H1 (cell line): ENCODE measurements at regions not wholly inside any gene's neighbourhood (a gene's known extent, or its start where the extent isn't known, plus 50 kb on each side); places are given as distances from the start of the nearest gene placed in this dataset.

ENCODE experiments used
- BACH1 ChIP-seq: IDR thresholded peaks from 2 replicates; pipeline ENCODE4 v1.6.1; 2012; ENCODE audit warnings: low read length, improper control_type of control experiment
- HDAC6 ChIP-seq: IDR thresholded peaks from one replicate; pipeline ENCODE4 v1.7.1; 2012; ENCODE audit warnings: low read depth, mild to moderate bottlenecking, inconsistent platforms, low read length, moderate library complexity
- JUN ChIP-seq: IDR thresholded peaks from 2 replicates; pipeline ENCODE4 v1.6.1; 2011; ENCODE audit warnings: low read depth, mild to moderate bottlenecking, improper control_type of control experiment, low read length
- SIN3A ChIP-seq, 2 experiments: IDR thresholded peaks in 1 of 2; conservative IDR thresholded peaks in 1 of 2; 2 replicates each; pipeline ENCODE4 v1.6.1; 2011 to 2012; ENCODE audit warnings: low read length in 2 of 2, improper control_type of control experiment in 1 of 2, low read depth in 1 of 2, mild to moderate bottlenecking in 1 of 2
- TF ChIP-seq, protein P1 (sequence below): IDR thresholded peaks from 2 replicates; pipeline ENCODE4 v1.6.1; 2011; ENCODE audit warnings: low read length, improper control_type of control experiment

DNA sequence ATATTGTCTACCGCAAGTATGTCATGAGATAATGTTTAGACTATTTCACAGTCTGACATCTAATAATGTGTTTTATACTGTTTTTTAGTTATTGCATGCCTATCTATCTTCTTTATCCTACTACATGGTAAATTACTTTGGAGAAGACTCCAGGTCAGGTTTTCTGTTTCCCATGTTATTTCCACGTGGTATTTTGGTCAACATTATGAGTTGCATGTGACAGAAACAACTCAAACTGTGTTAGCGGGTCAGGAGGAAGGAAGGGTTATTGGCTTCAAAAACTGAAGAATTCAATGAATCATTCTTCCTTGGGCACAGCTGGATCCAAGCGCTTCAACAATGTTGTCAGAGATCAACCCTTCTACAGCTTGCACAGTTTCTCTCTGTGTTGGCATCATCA lies 252.1 kb upstream of the CCNG1 start (continued):
- TF ChIP-seq, protein P1, sequence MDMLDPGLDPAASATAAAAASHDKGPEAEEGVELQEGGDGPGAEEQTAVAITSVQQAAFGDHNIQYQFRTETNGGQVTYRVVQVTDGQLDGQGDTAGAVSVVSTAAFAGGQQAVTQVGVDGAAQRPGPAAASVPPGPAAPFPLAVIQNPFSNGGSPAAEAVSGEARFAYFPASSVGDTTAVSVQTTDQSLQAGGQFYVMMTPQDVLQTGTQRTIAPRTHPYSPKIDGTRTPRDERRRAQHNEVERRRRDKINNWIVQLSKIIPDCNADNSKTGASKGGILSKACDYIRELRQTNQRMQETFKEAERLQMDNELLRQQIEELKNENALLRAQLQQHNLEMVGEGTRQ, result no peak
- TF ChIP-seq HDAC6, result no peak
- TF ChIP-seq JUN, result no peak
- no peak for TF ChIP-seq BACH1
- no peak for TF ChIP-seq SIN3A (conservative IDR thresholded peaks at IDR 0.05 in 1 of 2, IDR thresholded peaks at IDR 0.05 in 1 of 2; ENCODE audit: low read depth in 1 of 2, low read length in 2 of 2)
